SK-N-SH (cell line): ENCODE measurements at regions not wholly inside any gene's neighbourhood (a gene's known extent, or its start where the extent isn't known, plus 50 kb on each side); places are given as distances from the start of the nearest gene placed in this dataset.

Source experiments
- CTCF ChIA-PET: fragments of 300-600, 350-600 bp; formaldehyde crosslinking; extraction: SDS; loops from one replicate; lab custom pipeline; 2021; lab: Yijun Ruan, JAX
- POLR2A ChIA-PET: fragments of 350-600 bp; sonication (Branson Sonifier 250); formaldehyde crosslinking; extraction: SDS; loops from one replicate; lab custom pipeline; 2020; ENCODE audit warnings: antibody characterized with exemption, inconsistent platforms; lab: Yijun Ruan, JAX
- DNase-seq: peaks from one replicate; pipeline ENCODE4 v3.0.0; 2012
- H2AFZ ChIP-seq: fragments of 200-600 bp; sonication (generic); 2 replicates; pipeline ENCODE4 v1.8.1; 2016; ENCODE audit warnings: antibody characterized with exemption, mild to moderate bottlenecking, low read depth
- H3F3A ChIP-seq: fragments of 200-600 bp; sonication (generic); replicated peaks from 2 replicates; pipeline ENCODE3; 2016; ENCODE audit warnings: antibody characterized with exemption, mild to moderate bottlenecking; ENCODE audit not compliant: insufficient read depth
- H3K27ac ChIP-seq, 2 experiments: fragments of 200-500 bp in 1 of 2; fragments of 200-600 bp in 1 of 2; sonication (Bioruptor generic) in 1 of 2; sonication (generic), shearing (Covaris generic) in 1 of 2; 2 replicates each; pipeline versions ENCODE4 v1.5.1 to v1.6.1; 2014 to 2016; ENCODE audit warnings: low read depth in 2 of 2, inconsistent platforms in 1 of 2, low read length in 1 of 2, mild to moderate bottlenecking in 1 of 2, mixed read lengths in 1 of 2
- H3K27me3 ChIP-seq: fragments of 200-600 bp; sonication (generic), shearing (Covaris generic); 2 replicates; pipeline ENCODE4 v1.6.1; 2016; ENCODE audit warnings: mixed run types; ENCODE audit not compliant: insufficient read depth
- H3K36me3 ChIP-seq, 2 experiments: fragments of 200-500 bp in 1 of 2; fragments of 200-600 bp in 1 of 2; sonication (Bioruptor generic) in 1 of 2; sonication (generic) in 1 of 2; replicated peaks in 1 of 2; 2 replicates each; pipeline versions ENCODE3 to v1.5.1; 2014 to 2016; ENCODE audit warnings: low read length in 1 of 2, mild to moderate bottlenecking in 1 of 2; ENCODE audit not compliant: insufficient read depth in 2 of 2, control insufficient read depth in 1 of 2
- H3K4me1 ChIP-seq, 2 experiments: fragments of 200-500 bp in 1 of 2; fragments of 200-600 bp in 1 of 2; sonication (Bioruptor generic) in 1 of 2; sonication (generic), shearing (Covaris generic) in 1 of 2; 2 replicates each; pipeline versions ENCODE4 v1.5.1 to v1.6.1; 2014 to 2016; ENCODE audit warnings: low read depth in 1 of 2, low read length in 1 of 2, mixed run types in 1 of 2; ENCODE audit not compliant: insufficient read depth in 2 of 2, control insufficient read depth in 1 of 2
- H3K4me2 ChIP-seq: fragments of 200-600 bp; sonication (generic), shearing (Covaris generic); 2 replicates; pipeline ENCODE4 v1.6.1; 2017; ENCODE audit warnings: mixed run types
- H3K4me3 ChIP-seq, 2 experiments: fragments of 200-500 bp in 1 of 2; fragments of 200-600 bp in 1 of 2; sonication (Bioruptor generic) in 1 of 2; sonication (generic), shearing (Covaris generic) in 1 of 2; 2 replicates each; pipeline versions ENCODE4 v1.5.1 to v1.8.1; 2014 to 2016; ENCODE audit warnings: low read depth in 2 of 2, inconsistent platforms in 1 of 2, low read length in 1 of 2, mild to moderate bottlenecking in 1 of 2, mixed read lengths in 1 of 2, moderate library complexity in 1 of 2
- H3K79me2 ChIP-seq: fragments of 200-600 bp; sonication (generic); 2 replicates; pipeline ENCODE4 v1.8.1; 2017; ENCODE audit warnings: mild to moderate bottlenecking; ENCODE audit not compliant: insufficient read depth
- H3K9ac ChIP-seq: fragments of 200-600 bp; sonication (generic); 2 replicates; pipeline ENCODE4 v1.6.1; 2017; ENCODE audit warnings: mixed run types
- H3K9me2 ChIP-seq: fragments of 200-600 bp; sonication (generic); 2 replicates; pipeline ENCODE4 v1.6.1; 2017; ENCODE audit warnings: mixed run types
- H3K9me3 ChIP-seq: fragments of 200-600 bp; sonication (generic); 2 replicates; pipeline ENCODE4 v1.6.1; 2017; ENCODE audit warnings: mixed run types, mild to moderate bottlenecking, moderate library complexity
- H4K20me1 ChIP-seq: fragments of 200-600 bp; sonication (generic); 2 replicates; pipeline ENCODE4 v1.6.1; 2017; ENCODE audit warnings: mild to moderate bottlenecking, mixed run types; ENCODE audit not compliant: insufficient read depth
- ELF1 ChIP-seq: IDR thresholded peaks from 2 replicates; pipeline ENCODE4 v1.4.0; 2012
- EP300 ChIP-seq, 2 experiments: IDR thresholded peaks; 2 replicates each; pipeline versions ENCODE4 v1.4.0 to v1.6.1; 2012; ENCODE audit warnings: borderline replicate concordance in 1 of 2, low read depth in 1 of 2, low read length in 1 of 2
- EZH2phosphoT487 ChIP-seq: fragments of 200-600 bp; sonication (generic); IDR thresholded peaks from 2 replicates; pipeline ENCODE4 v1.6.1; 2017; ENCODE audit warnings: low read depth, mixed run types, mild to moderate bottlenecking, antibody characterized with exemption, moderate library complexity, borderline replicate concordance
- JUND ChIP-seq: IDR thresholded peaks from 2 replicates; pipeline ENCODE4 v1.4.0; 2012
- MXI1 ChIP-seq: IDR thresholded peaks from 2 replicates; pipeline ENCODE4 v1.6.1; 2012; ENCODE audit warnings: mild to moderate bottlenecking, low read depth, low read length, improper control_type of control experiment
- RCOR1 ChIP-seq: fragments of 150-350 bp; IDR thresholded peaks from 2 replicates; pipeline ENCODE4 v1.6.1; 2017; ENCODE audit warnings: antibody characterized with exemption, low read length
- RFX5 ChIP-seq: IDR thresholded peaks from 2 replicates; pipeline ENCODE4 v1.6.1; 2012; ENCODE audit warnings: mild to moderate bottlenecking, improper control_type of control experiment, low read length
- SIN3A ChIP-seq: IDR thresholded peaks from 2 replicates; pipeline ENCODE4 v1.6.1; 2012; ENCODE audit warnings: low read depth, mild to moderate bottlenecking, low read length, moderate library complexity, borderline replicate concordance
- TAF1 ChIP-seq: IDR thresholded peaks from 2 replicates; pipeline ENCODE4 v1.6.1; 2012; ENCODE audit warnings: low read depth, mild to moderate bottlenecking, low read length, moderate library complexity, borderline replicate concordance
- TCF12 ChIP-seq: IDR thresholded peaks from 2 replicates; pipeline ENCODE4 v1.4.0; 2012
- WGBS: methylation state at CpG from one replicate; pipeline ENCODE4 v1.1.6; 2017; ENCODE audit warnings: low lambda C conversion rate; 5-methylcytosine and 5-hydroxymethylcytosine counted together
- TF ChIP-seq, protein P1 (sequence below): fragments of 200-600 bp; sonication (generic); IDR thresholded peaks from 2 replicates; pipeline ENCODE4 v1.6.1; 2017; ENCODE audit warnings: antibody characterized with exemption, mild to moderate bottlenecking, moderate library complexity
- TF ChIP-seq, protein P2 (sequence below): IDR thresholded peaks from 2 replicates; pipeline ENCODE4; 2012
- TF ChIP-seq, protein P3 (sequence below): IDR thresholded peaks from 2 replicates; pipeline ENCODE4 v1.6.1; 2012; ENCODE audit warnings: mild to moderate bottlenecking, low read depth, low read length, moderate library complexity

DNA sequence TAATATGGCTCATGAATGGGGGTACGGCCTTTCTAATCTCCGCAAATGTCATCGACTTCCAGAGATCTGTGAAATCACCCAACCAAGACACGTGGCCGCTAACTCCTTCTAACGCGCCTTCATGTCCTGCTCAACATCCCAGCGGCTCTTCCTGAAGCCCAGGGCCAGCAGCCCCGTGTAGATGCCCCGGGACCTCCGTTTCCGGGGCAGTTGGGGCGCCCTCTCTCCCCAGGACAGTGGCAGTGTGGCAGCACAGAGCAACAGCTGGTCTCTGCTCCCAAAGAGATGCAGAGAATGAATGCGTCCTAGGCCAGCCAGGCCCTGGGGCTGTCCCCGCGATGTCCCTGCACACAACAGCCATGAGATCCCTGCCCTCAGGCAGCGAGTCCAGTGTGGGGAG is 153.5 kb downstream of the RBFOX3 start:
- no peak overlapping the region for H3K4me2 ChIP-seq
- ChIA-PET CTCF (interaction anchor here (0.6 kb wide), 1 partner anchor 285 kb away, joined by 3 read pairs; no protein-coding TSS in a partner anchor), POLR2A (no interaction called here)
- no peaks in the 10 kb centered on the region for H3K36me3 ChIP-seq
- H3K4me3 ChIP-seq, result no peak overlapping the region
- H2AFZ ChIP-seq, result no peak overlapping the region
- no peaks in the 10 kb centered on the region for H3K9me2 ChIP-seq
- no peaks in the 10 kb centered on the region for H4K20me1 ChIP-seq
- H3K79me2 ChIP-seq, result no peaks in the 10 kb centered on the region
- 54% methylated on average over 16 of the region's 17 CpGs for WGBS
- no peaks in the 10 kb centered on the region for H3K9me3 ChIP-seq
- no peak for DNase-seq
- no peaks in the 10 kb centered on the region for H3K4me1 ChIP-seq
- H3K9ac ChIP-seq, result no peak overlapping the region
- no peaks in the 10 kb centered on the region for H3K27me3 ChIP-seq
- no peaks in the 10 kb centered on the region for H3F3A ChIP-seq
- no peak overlapping the region for H3K27ac ChIP-seq
- no peak for TF ChIP-seq EP300 (IDR thresholded peaks at IDR 0.05; ENCODE audit: borderline replicate concordance in 1 of 2, low read depth in 1 of 2, low read length in 1 of 2)
- TF ChIP-seq, protein P1, sequence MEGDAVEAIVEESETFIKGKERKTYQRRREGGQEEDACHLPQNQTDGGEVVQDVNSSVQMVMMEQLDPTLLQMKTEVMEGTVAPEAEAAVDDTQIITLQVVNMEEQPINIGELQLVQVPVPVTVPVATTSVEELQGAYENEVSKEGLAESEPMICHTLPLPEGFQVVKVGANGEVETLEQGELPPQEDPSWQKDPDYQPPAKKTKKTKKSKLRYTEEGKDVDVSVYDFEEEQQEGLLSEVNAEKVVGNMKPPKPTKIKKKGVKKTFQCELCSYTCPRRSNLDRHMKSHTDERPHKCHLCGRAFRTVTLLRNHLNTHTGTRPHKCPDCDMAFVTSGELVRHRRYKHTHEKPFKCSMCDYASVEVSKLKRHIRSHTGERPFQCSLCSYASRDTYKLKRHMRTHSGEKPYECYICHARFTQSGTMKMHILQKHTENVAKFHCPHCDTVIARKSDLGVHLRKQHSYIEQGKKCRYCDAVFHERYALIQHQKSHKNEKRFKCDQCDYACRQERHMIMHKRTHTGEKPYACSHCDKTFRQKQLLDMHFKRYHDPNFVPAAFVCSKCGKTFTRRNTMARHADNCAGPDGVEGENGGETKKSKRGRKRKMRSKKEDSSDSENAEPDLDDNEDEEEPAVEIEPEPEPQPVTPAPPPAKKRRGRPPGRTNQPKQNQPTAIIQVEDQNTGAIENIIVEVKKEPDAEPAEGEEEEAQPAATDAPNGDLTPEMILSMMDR, result no peak
- TF ChIP-seq, protein P2, sequence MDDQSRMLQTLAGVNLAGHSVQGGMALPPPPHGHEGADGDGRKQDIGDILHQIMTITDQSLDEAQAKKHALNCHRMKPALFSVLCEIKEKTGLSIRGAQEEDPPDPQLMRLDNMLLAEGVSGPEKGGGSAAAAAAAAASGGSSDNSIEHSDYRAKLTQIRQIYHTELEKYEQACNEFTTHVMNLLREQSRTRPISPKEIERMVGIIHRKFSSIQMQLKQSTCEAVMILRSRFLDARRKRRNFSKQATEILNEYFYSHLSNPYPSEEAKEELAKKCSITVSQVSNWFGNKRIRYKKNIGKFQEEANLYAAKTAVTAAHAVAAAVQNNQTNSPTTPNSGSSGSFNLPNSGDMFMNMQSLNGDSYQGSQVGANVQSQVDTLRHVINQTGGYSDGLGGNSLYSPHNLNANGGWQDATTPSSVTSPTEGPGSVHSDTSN, result no peak
- no peak for TF ChIP-seq TAF1
- no peak for TF ChIP-seq MXI1
- TF ChIP-seq JUND, result no peak
- TF ChIP-seq, protein P3, sequence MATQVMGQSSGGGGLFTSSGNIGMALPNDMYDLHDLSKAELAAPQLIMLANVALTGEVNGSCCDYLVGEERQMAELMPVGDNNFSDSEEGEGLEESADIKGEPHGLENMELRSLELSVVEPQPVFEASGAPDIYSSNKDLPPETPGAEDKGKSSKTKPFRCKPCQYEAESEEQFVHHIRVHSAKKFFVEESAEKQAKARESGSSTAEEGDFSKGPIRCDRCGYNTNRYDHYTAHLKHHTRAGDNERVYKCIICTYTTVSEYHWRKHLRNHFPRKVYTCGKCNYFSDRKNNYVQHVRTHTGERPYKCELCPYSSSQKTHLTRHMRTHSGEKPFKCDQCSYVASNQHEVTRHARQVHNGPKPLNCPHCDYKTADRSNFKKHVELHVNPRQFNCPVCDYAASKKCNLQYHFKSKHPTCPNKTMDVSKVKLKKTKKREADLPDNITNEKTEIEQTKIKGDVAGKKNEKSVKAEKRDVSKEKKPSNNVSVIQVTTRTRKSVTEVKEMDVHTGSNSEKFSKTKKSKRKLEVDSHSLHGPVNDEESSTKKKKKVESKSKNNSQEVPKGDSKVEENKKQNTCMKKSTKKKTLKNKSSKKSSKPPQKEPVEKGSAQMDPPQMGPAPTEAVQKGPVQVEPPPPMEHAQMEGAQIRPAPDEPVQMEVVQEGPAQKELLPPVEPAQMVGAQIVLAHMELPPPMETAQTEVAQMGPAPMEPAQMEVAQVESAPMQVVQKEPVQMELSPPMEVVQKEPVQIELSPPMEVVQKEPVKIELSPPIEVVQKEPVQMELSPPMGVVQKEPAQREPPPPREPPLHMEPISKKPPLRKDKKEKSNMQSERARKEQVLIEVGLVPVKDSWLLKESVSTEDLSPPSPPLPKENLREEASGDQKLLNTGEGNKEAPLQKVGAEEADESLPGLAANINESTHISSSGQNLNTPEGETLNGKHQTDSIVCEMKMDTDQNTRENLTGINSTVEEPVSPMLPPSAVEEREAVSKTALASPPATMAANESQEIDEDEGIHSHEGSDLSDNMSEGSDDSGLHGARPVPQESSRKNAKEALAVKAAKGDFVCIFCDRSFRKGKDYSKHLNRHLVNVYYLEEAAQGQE, result no peak
- no peak for TF ChIP-seq ELF1
- TF ChIP-seq TCF12, result no peak
- no peak for TF ChIP-seq EZH2phosphoT487
- no peak for TF ChIP-seq RCOR1

DNA sequence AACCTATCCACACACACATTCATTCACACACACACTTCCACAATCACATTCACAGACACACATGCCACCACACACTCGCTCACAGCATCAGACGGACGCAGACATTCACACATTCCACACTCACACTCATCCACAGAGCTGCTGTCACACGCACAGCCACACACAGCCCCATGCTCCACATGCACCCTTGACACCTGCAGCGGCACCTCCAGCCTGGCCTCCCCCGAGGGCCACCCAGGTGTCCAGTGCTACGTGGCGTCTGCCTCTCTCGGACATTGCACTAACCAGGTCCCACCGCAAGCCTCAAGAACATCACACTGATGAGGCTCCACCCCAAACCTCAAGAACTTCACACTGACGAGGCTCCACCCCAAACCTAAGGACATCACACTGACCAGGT is 155.2 kb downstream of the RBFOX3 start:
- WGBS, result 67% methylated on average over 9 of the region's 11 CpGs
- TF ChIP-seq RCOR1, result no peak
- TF ChIP-seq RFX5, result no peak
- TF ChIP-seq SIN3A, result no peak
- POLR2A ChIA-PET, result no interaction called here

More for the DNA sequence above, 155.2 kb downstream of the RBFOX3 start:
- no peaks in the 10 kb centered on the region for H3K9me3 ChIP-seq
- no peaks in the 10 kb centered on the region for H4K20me1 ChIP-seq
- no peaks in the 10 kb centered on the region for H3F3A ChIP-seq
- no peaks in the 10 kb centered on the region for H3K27me3 ChIP-seq
- DNase-seq, result no peak
- no peaks in the 10 kb centered on the region for H3K79me2 ChIP-seq
- H3K9ac ChIP-seq, result no peak overlapping the region
- H3K4me1 ChIP-seq, result no peaks in the 10 kb centered on the region
- no peak overlapping the region for H2AFZ ChIP-seq
- CTCF ChIA-PET, result interaction anchor here (0.7 kb wide), 1 partner anchor 66 kb away, joined by 3 read pairs; no protein-coding TSS in a partner anchor
- no peaks in the 10 kb centered on the region for H3K9me2 ChIP-seq
- H3K4me3 ChIP-seq, result no peak overlapping the region
- no peak overlapping the region for H3K4me2 ChIP-seq
- no peak overlapping the region for H3K27ac ChIP-seq
- H3K36me3 ChIP-seq, result no peaks in the 10 kb centered on the region
